ENCODE measurements at regions not wholly inside any gene's neighbourhood (a gene's known extent, or its start where the extent isn't known, plus 50 kb on each side); places are given as distances from the start of the nearest gene placed in this dataset.

DNA sequence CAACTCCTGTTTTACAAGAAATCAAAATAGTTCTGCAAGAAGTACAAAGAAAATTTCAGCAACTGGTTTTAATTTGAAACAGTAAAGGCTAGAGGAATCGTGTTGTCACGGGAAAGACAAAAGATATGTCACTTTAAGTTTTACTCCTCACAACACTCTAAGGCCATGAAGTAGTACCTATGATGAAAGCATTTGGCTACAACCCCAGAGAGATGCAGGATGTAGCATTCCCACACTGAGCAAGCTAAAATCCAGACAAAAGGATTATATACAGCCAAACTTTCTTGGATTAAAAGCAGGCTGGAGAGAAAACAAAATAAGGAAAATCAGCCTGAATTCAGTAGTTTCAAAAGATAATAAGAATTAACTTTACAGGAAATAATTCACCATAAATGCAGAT is 245.5 kb upstream of the STEAP1 start:
- no peak for TF ChIP-seq POLR2A (IDR thresholded peaks at IDR 0.05)
- TF ChIP-seq, protein P1, sequence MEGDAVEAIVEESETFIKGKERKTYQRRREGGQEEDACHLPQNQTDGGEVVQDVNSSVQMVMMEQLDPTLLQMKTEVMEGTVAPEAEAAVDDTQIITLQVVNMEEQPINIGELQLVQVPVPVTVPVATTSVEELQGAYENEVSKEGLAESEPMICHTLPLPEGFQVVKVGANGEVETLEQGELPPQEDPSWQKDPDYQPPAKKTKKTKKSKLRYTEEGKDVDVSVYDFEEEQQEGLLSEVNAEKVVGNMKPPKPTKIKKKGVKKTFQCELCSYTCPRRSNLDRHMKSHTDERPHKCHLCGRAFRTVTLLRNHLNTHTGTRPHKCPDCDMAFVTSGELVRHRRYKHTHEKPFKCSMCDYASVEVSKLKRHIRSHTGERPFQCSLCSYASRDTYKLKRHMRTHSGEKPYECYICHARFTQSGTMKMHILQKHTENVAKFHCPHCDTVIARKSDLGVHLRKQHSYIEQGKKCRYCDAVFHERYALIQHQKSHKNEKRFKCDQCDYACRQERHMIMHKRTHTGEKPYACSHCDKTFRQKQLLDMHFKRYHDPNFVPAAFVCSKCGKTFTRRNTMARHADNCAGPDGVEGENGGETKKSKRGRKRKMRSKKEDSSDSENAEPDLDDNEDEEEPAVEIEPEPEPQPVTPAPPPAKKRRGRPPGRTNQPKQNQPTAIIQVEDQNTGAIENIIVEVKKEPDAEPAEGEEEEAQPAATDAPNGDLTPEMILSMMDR (IDR thresholded peaks at IDR 0.05) = no peak
- TF ChIP-seq POLR2AphosphoS5 (IDR thresholded peaks at IDR 0.05) = no peak

Measured in prostate gland (tissue), 2 donors.